Trophoblast cell (in vitro differentiated cells and primary cell): ENCODE measurements at regions not wholly inside any gene's neighbourhood (a gene's known extent, or its start where the extent isn't known, plus 50 kb on each side); places are given as distances from the start of the nearest gene placed in this dataset.

Experiments
- DNase-seq, 2 donors: peaks; one replicate each; pipeline ENCODE4 v3.0.0-alpha.2; 2016
- H2AFZ ChIP-seq: 2 replicates; pipeline ENCODE4 v1.6.1; 2013; ENCODE audit warnings: low read length, moderate library complexity, mild to moderate bottlenecking; ENCODE audit not compliant: insufficient read depth, poor library complexity
- H2AK5ac ChIP-seq: 2 replicates; pipeline ENCODE4 v1.6.1; 2013; ENCODE audit warnings: mild to moderate bottlenecking, low read length
- H2BK120ac ChIP-seq: 2 replicates; pipeline ENCODE4 v1.6.1; 2013; ENCODE audit warnings: low read length, mild to moderate bottlenecking, moderate library complexity; ENCODE audit not compliant: insufficient read depth, poor library complexity
- H2BK12ac ChIP-seq: 2 replicates; pipeline ENCODE4 v1.6.1; 2013; ENCODE audit warnings: mild to moderate bottlenecking, low read length, moderate library complexity
- H2BK5ac ChIP-seq: 2 replicates; pipeline ENCODE4 v1.6.1; 2013; ENCODE audit warnings: low read length, low read depth, moderate library complexity, mild to moderate bottlenecking; ENCODE audit not compliant: poor library complexity
- H3K14ac ChIP-seq: 2 replicates; pipeline ENCODE4 v1.6.1; 2013; ENCODE audit warnings: mild to moderate bottlenecking, low read length
- H3K18ac ChIP-seq: 2 replicates; pipeline ENCODE4 v1.6.1; 2013; ENCODE audit warnings: mild to moderate bottlenecking, low read length
- H3K23ac ChIP-seq: 2 replicates; pipeline ENCODE4 v1.6.1; 2013; ENCODE audit warnings: low read length
- H3K27ac ChIP-seq: 2 replicates; pipeline ENCODE4 v1.5.1; 2013; ENCODE audit warnings: low read depth, mild to moderate bottlenecking, inconsistent platforms, low read length, moderate library complexity
- H3K27me3 ChIP-seq: 2 replicates; pipeline ENCODE4 v1.6.1; 2013; ENCODE audit warnings: inconsistent platforms, mild to moderate bottlenecking, low read length, moderate library complexity; ENCODE audit not compliant: insufficient read depth
- H3K36me3 ChIP-seq, 2 experiments: 1 replicate in 1 of 2; 2 replicates in 1 of 2; pipeline ENCODE4 v1.6.1; 2013; ENCODE audit warnings: low read length in 2 of 2, mild to moderate bottlenecking in 2 of 2, moderate library complexity in 1 of 2; ENCODE audit not compliant: insufficient read depth in 2 of 2, control insufficient read depth in 1 of 2
- H3K4ac ChIP-seq: 2 replicates; pipeline ENCODE4 v1.6.1; 2013; ENCODE audit warnings: low read depth, mild to moderate bottlenecking, low read length, moderate library complexity
- H3K4me1 ChIP-seq, 2 experiments: 1 replicate in 1 of 2; 2 replicates in 1 of 2; pipeline ENCODE4 v1.6.1; 2013; ENCODE audit warnings: low read length in 2 of 2, mild to moderate bottlenecking in 2 of 2, moderate library complexity in 1 of 2; ENCODE audit not compliant: insufficient read depth in 2 of 2, control insufficient read depth in 1 of 2
- H3K4me2 ChIP-seq: 2 replicates; pipeline ENCODE4 v1.6.1; 2013; ENCODE audit warnings: inconsistent platforms, mild to moderate bottlenecking, low read length, moderate library complexity
- H3K4me3 ChIP-seq: 2 replicates; pipeline ENCODE4 v1.5.1; 2013; ENCODE audit warnings: mild to moderate bottlenecking, low read depth, low read length, inconsistent platforms
- H3K79me1 ChIP-seq: one replicate; pipeline ENCODE4 v1.6.1; 2013; ENCODE audit warnings: low read length
- H3K79me2 ChIP-seq: 2 replicates; pipeline ENCODE4 v1.6.1; 2013; ENCODE audit warnings: low read length, mild to moderate bottlenecking; ENCODE audit not compliant: control insufficient read depth, insufficient read depth, poor library complexity
- H3K9ac ChIP-seq: 2 replicates; pipeline ENCODE4 v1.6.1; 2013; ENCODE audit warnings: mild to moderate bottlenecking, low read length
- H3K9me3 ChIP-seq: 2 replicates; pipeline ENCODE4 v1.6.1; 2013; ENCODE audit warnings: low read depth, mild to moderate bottlenecking, control low read depth, inconsistent platforms, low read length; ENCODE audit not compliant: insufficient read depth
- H4K12ac ChIP-seq: 2 replicates; pipeline ENCODE4 v1.6.1; 2013; ENCODE audit warnings: low read depth, mild to moderate bottlenecking, low read length, moderate library complexity
- H4K8ac ChIP-seq: 2 replicates; pipeline ENCODE4 v1.6.1; 2013; ENCODE audit warnings: low read depth, mild to moderate bottlenecking, low read length, moderate library complexity
- H4K91ac ChIP-seq: one replicate; pipeline ENCODE4 v1.6.1; 2013; ENCODE audit warnings: low read depth, mild to moderate bottlenecking, low read length, moderate library complexity
- WGBS: extraction: QIAGEN DNeasy Blood & Tissue Kit; methylation state at CpG from one replicate; pipeline ENCODE4 v1.1.7; 2013; ENCODE audit warnings: missing lambda C conversion rate; ENCODE audit not compliant: insufficient read length, insufficient coverage; ENCODE audit errors: extremely low coverage; 5-methylcytosine and 5-hydroxymethylcytosine counted together

GRCh38 chr6:110040716-110041115 lies 62.6 kb downstream of the GPR6 start:
- H4K8ac ChIP-seq: no peak overlapping the region
- H3K79me2 ChIP-seq: no peaks in the 10 kb centered on the region
- no peaks in the 10 kb centered on the region for H3K9me3 ChIP-seq

GRCh38 chr6:110041126-110041525 lies 63.0 kb downstream of the GPR6 start:
- Histone ChIP-seq H4K8ac (no peak overlapping the region), H4K91ac (no peak overlapping the region), H3K4ac (no peak overlapping the region), H2BK120ac (peak overlapping the region; percentile 49), H3K79me2 (no peaks in the 10 kb centered on the region), H2BK5ac (no peak overlapping the region), H3K4me2 (no peak overlapping the region), H3K18ac (no peak overlapping the region), H3K9ac (no peak overlapping the region), H3K4me1 (peaks cover 4 to 9% of the 10 kb centered on the region in 2 experiments), H3K27me3 (no peaks in the 10 kb centered on the region), H3K23ac (no peak overlapping the region), H3K79me1 (peaks cover 7% of the 10 kb centered on the region), H2AFZ (no peak overlapping the region), H3K27ac (no peak overlapping the region), H3K4me3 (no peak overlapping the region), H2AK5ac (no peak overlapping the region), H3K9me3 (no peaks in the 10 kb centered on the region), H3K36me3 (no peaks in the 10 kb centered on the region), H2BK12ac (no peak overlapping the region), H3K14ac (no peak overlapping the region), H4K12ac (no peak overlapping the region)
- no peak for DNase-seq
- no CpG with 5 or more reads among the region's 2 CpGs for WGBS

More at GRCh38 chr6:110040716-110041115, 62.6 kb downstream of the GPR6 start:
- H3K4ac ChIP-seq: no peak overlapping the region
- no peak overlapping the region for H2AFZ ChIP-seq
- H3K4me1 ChIP-seq: peaks cover 4 to 9% of the 10 kb centered on the region in 2 experiments
- no peak overlapping the region for H3K4me3 ChIP-seq
- no peak overlapping the region for H2AK5ac ChIP-seq
- peaks cover 7% of the 10 kb centered on the region for H3K79me1 ChIP-seq
- H3K9ac ChIP-seq: no peak overlapping the region
- no peak overlapping the region for H2BK120ac ChIP-seq
- H2BK12ac ChIP-seq: no peak overlapping the region
- H2BK5ac ChIP-seq: no peak overlapping the region
- H3K18ac ChIP-seq: no peak overlapping the region
- H3K4me2 ChIP-seq: no peak overlapping the region
- no CpG with 5 or more reads among the region's 7 CpGs for WGBS
- no peaks in the 10 kb centered on the region for H3K27me3 ChIP-seq
- DNase-seq: no peak
- H3K27ac ChIP-seq: no peak overlapping the region
- no peak overlapping the region for H4K91ac ChIP-seq
- H3K14ac ChIP-seq: no peak overlapping the region
- no peaks in the 10 kb centered on the region for H3K36me3 ChIP-seq
- H4K12ac ChIP-seq: no peak overlapping the region
- H3K23ac ChIP-seq: no peak overlapping the region

GRCh38 chr6:110041830-110042229 lies 63.7 kb downstream of the GPR6 start:
- Histone ChIP-seq H3K27me3 (no peaks in the 10 kb centered on the region), H3K27ac (no peak overlapping the region), H2AK5ac (no peak overlapping the region), H3K18ac (no peak overlapping the region), H3K4me3 (no peak overlapping the region), H2AFZ (no peak overlapping the region), H4K8ac (no peak overlapping the region), H4K12ac (no peak overlapping the region), H3K36me3 (no peaks in the 10 kb centered on the region), H3K14ac (no peak overlapping the region), H3K9me3 (no peaks in the 10 kb centered on the region), H3K4ac (no peak overlapping the region), H4K91ac (peak overlapping the region; percentile 26), H2BK120ac (no peak overlapping the region), H2BK12ac (peak overlapping the region; percentile 27), H3K79me2 (no peaks in the 10 kb centered on the region), H3K4me1 (peaks cover 4 to 9% of the 10 kb centered on the region in 2 experiments), H2BK5ac (no peak overlapping the region), H3K9ac (no peak overlapping the region), H3K79me1 (peaks cover 7% of the 10 kb centered on the region), H3K23ac (no peak overlapping the region), H3K4me2 (no peak overlapping the region)
- no CpG with 5 or more reads among the region's 5 CpGs for WGBS
- no peak for DNase-seq

GRCh38 chr6:110042670-110043296 lies 64.7 kb downstream of the GPR6 start:
- peak overlapping the region; percentile 60 for H2AK5ac ChIP-seq
- H3K4me2 ChIP-seq: no peak overlapping the region
- peaks cover 4 to 9% of the 10 kb centered on the region in 2 experiments for H3K4me1 ChIP-seq
- H4K91ac ChIP-seq: no peak overlapping the region
- no peak overlapping the region for H3K27ac ChIP-seq
- peak overlapping the region; percentile 50 for H2BK12ac ChIP-seq
- H3K4me3 ChIP-seq: no peak overlapping the region
- no peak overlapping the region for H3K23ac ChIP-seq
- no peak overlapping the region for H2BK5ac ChIP-seq
- no peak for DNase-seq
- no peak overlapping the region for H3K4ac ChIP-seq
- H3K18ac ChIP-seq: no peak overlapping the region
- H2BK120ac ChIP-seq: peak overlapping the region; percentile 30
- H4K8ac ChIP-seq: no peak overlapping the region
- no peaks in the 10 kb centered on the region for H3K36me3 ChIP-seq
- no peaks in the 10 kb centered on the region for H3K9me3 ChIP-seq
- H3K9ac ChIP-seq: no peak overlapping the region
- H3K27me3 ChIP-seq: no peaks in the 10 kb centered on the region
- WGBS: no CpG with 5 or more reads among the region's 9 CpGs
- no peak overlapping the region for H3K14ac ChIP-seq
- no peak overlapping the region for H2AFZ ChIP-seq
- no peak overlapping the region for H4K12ac ChIP-seq
- H3K79me2 ChIP-seq: no peaks in the 10 kb centered on the region
- H3K79me1 ChIP-seq: peaks cover 7% of the 10 kb centered on the region
